ELR (cell line): ENCODE measurements at regions not wholly inside any gene's neighbourhood (a gene's known extent, or its start where the extent isn't known, plus 50 kb on each side); places are given as distances from the start of the nearest gene placed in this dataset.

Source experiments
- DNase-seq: peaks from one replicate; pipeline ENCODE4 v3.0.0-alpha.2; 2015; ENCODE audit warnings: low read depth

DNA sequence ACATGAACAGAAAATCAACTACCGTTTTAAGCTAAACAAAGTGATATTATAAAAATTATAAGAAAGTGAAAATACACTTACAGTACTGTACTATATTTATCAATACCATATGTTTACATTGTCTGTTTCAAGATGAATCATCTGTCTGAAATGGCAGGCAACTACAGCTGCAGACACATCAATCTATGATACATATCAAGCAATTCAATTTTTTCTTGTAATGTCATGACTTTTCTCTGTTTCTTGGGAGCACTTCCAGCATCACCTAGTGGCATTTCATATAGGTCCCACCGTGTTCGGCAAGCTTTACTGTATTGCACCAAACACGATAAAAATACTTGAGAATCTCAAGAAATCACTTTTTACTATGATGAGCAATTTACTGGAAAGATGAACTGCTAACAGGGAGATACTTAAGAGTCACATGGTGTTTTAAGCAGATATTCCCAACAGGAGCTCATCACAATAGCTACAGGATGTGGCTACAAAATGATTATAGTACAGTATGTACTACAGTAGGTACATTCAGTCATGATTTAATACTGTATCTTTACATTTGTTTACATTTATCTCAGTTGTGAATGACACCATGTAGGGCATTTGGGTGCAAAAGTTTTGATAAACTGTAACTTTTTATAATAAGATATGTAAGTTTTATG lies 207.4 kb downstream of the ADAM29 start:
- DNase-seq, result peak; percentile 9

DNA sequence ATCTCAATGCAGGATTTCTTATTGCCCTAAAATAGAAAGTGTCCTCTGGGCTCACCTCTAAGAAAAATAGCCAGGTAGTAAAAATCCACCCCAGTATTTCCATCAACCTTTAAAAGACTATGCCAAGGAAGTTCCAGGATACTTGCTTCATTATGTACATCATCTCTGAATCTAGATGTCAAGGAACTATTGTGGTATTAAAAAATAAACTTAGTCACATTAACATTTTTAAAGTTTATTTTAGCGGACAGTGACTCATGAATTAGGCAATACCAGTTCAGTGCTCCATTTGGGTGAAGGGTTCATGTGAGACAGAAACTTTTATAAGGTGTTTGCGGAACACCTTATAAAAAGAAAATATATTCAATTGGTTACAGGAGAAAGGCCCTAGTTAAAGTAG lies 209.2 kb downstream of the ADAM29 start:
- DNase-seq, result peak; percentile 52

DNA sequence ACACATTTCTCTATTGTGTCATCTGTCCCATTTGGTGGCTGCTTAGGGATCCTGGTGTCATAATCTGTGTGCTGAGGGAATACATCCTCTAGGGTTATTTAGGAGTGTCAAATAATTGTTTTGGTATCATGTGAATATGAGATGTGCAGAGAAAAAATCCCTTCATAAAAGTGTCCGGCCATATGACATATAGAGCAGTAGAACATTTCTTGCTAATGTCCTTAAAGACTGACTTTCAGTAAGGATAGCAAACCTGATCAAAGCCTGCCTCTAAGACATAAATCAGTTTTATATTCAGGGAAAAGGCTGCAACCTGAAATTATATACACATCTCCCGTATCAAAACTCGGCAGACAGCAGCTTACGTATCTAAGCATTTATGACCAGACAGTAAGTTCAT lies 211.6 kb downstream of the ADAM29 start:
- no peak for DNase-seq

DNA sequence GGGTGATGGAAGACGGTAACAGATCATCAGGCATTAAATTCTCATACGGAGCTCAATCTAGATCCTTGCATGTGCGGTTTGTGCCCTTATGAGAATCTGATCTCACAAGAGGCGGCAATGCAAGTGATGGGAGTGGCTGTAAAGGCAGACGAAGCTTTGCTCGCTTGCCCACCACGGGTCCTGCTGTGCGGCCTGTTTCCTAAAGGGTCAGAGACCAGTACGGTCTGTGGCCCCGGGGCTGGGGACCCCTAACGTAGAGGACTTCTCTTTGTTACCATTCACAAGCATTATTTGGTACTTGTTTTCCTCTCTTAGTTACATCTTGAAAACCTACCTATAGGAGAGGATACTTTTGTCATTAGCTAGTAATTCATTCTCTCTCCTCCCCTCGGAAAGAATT lies 221.0 kb downstream of the ADAM29 start:
- DNase-seq, result no peak

DNA sequence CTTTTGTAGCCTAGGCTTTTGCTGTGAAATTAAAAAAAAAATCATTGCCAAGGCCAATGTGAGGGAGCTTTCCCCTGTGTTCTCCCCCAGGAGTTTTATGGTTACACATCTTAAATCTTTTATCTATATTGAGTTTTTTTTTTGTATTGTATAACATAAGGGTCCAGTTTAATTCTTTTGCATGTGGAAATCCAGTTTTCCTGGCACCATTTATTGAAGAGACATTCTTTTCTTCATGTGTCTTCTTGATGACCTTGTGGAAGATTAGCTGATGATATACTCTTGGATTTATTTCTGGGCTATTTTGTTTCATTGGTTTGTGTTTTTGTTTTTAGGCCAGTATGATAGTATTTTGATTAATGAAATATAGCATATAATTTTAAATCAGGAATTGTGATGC lies 225.0 kb downstream of the ADAM29 start:
- no peak for DNase-seq

DNA sequence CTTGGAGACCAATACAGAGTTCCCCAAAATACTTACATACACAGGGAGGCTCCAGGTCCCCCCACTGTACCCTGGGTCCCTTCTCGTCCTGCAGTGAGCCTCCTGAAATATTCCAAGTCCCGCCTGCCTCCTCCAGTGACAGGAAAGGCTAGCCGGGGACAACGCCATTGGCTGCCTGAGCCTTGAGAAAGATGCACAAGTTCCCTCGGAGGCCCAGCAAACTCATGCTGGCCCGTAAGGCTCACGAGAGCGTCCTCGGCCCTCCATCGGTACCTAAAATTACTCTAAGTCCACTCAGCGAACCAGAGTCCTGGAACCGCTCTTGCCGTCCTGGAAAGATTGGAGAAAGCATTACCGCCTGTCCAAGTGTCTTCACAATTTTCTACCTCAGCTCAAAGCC lies 228.6 kb downstream of the ADAM29 start:
- no peak for DNase-seq

DNA sequence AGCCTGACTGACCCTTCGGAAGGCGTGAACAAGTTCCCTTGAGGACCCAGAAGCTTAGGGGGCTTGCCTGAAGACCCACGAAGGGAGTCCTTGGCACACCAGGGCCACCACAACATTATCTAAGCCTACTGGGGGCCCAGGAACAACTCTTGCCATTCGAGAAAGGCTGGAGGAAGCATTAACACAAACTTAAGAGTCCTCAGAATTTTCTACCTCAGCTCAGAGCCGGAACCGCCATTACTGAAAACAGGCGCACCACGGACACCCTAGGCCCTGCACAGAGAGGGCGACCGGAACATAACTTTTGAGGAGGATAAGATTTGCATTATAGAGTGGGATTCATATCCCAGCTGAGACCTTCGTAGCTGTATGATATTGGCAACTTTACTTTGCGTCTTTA lies 229.1 kb downstream of the ADAM29 start:
- no peak for DNase-seq

DNA sequence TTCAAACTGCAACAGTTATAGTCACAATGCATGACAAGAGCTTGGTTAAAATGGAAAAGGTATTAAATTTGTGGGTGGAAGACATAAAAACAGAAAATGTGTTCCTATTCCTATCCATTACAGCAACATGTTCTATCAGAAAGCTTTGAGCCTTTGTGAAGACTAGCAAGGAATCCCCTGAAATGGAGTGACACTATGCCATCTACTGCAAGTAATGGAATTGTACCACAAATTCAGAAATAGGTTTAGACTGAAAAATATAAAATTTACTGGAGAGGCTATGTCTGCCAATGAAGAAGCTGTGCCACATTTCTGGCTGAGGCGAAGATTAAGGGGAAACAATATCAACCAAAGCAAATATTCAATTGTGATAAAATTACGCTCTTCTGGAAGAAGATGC lies 247.9 kb downstream of the ADAM29 start:
- DNase-seq, result no peak

DNA sequence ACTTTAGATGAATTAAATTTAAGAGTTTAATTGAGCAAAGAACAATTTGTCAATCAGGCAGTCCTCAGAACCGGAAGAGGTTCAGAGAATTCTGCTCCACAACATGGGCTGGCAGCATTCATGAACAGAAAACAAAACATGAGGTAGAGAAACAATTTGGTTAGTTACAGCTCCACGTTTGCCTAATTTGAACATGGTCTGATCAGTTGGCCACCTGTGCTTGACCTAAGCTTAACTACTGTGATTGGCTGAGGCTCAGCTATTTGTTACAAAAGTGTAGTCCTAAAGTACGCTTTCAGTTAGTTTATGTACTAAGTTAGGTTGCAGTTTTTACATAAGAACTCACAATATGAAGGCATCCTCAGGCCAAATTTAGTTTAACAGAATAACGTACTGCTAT lies 258.6 kb downstream of the ADAM29 start:
- DNase-seq, result peak; percentile 6

DNA sequence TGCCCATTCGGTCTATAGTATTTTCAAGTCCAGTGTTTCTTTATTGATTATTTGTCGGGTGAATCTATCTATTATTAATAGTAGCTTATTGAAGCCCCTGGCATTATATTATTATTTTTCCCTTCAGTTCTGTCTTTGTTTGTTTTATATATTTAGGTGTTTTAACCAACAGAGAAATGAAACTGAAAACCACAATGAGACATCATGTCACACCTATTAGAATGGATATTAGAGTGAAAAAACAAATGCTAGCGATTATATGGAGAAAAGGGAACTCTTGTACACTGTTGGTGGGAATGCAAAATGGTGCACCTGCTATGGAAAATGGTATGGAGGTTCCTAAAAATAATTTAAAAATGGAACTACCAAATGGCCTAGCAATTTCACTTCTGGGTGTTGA lies 272.5 kb downstream of the ADAM29 start:
- no peak for DNase-seq

DNA sequence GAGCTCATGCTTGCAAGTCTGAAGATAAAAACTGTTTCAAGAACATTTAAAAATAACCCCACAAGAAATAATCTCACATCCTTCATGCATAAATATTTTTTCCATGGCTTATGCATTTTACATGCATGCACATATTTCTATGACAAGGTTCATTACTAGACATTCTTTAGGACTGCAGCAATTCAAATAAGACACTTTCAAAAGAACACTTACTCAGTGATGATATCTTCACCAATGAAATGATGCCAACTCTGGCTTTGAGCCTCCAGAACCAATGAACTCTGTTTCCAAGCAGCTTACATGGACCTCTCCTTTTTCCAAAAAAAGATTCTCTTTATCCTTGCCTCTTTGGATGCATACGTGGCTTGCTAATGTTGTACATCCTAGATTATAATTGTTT lies 279.9 kb downstream of the ADAM29 start:
- DNase-seq, result no peak

DNA sequence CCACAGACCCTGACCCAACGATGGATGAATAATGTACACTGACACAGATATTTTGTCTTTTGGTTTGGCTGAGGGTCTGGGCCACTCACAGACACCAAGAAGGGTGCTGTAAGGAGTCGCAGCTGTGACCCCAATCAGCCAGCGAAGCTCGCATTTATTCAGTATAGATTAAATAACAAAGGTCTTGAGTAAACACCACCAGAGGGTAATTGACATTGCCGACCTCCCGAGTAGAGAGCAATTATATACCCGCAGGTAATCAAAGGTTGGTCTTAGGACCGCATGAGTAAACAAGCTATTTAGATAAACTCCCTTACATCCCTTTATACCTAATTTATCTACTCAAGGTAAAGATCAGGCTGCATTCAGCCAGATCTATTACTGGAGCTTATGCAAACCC lies 297.1 kb downstream of the ADAM29 start:
- DNase-seq, result no peak

DNA sequence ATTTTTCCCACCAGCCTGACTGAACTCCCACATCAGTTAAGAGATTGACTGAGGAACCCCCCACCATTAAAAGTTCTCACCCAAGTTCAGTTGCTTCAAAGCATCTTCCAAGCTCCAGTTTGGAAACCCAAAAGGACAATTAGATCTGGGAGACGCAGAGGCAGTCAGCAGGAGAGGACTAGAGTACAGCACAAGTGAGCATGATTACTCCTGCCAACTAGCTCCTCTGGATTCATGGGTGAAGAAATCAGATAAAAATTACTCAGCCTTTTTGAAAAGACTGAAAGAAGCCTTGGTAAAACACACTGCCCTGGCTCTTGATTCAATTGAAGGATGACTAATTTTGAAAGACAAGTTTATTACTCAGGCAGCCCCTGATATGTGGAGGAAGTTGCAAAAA lies 297.5 kb downstream of the ADAM29 start:
- DNase-seq, result no peak

DNA sequence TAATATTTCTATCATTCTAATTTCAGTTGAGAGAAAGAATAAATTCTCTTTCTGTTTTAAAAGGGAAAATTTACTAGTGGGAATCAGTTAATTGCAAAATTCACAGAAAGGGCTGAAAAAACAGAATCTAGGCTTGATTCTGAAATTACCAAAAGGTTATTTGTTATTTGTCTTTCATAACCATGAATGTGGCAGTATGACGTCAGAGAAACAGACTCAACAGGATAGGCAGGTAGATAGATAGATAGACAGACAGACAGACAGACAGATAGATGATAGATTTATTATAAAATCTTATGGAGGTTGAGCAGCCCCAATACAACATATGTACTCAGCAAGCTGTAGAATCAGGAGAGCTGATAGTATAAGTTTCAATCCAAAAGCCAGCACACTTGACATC lies 311.0 kb downstream of the ADAM29 start:
- DNase-seq, result no peak

DNA sequence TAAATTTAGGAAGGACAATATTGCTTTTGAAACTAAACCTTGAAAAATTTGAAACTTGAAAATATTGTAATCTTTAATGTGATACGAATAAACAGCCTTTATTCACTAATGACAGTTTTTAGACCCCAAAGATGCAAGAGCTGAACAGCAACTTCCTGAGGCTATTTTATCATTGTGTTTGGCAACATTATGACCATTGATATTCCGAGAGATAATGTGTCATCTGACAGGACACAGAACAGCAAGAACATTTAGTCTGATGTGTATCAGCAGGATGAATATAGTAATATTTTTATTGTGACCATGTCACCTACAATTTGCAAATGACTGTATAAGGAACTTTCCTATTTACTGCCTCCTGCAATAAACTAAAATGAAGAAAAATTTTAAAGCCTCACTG lies 316.0 kb downstream of the ADAM29 start:
- no peak for DNase-seq

DNA sequence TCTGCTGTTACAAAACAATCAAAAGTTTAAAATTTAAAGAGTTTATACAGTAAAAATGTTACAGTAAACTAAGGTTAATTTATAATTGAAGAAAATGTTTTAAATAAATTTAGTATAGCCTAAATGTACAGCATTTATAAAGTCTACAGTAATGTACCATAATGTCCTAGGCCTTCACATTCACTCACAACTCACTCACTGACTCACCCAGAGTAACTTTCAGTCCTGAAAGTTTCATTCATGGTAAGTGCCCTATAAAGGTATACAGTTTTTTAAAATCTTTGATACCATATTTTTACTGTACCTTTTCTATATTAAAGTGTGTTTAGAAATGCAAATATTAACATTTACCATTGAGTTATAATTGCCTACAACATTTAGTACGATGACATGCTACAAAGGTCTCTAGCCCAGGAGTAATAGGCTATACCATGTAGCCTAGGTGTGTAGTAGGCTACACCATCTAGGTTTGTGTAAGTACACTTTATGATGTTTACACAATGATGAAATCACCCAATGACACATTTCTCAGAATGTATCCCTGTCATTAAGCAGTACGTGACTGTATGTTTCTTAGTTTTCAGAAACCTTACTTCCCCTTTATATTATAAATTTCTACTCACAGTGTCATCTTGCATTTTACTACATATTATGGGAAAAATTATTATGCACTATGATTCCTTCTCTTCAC lies 320.8 kb downstream of the ADAM29 start:
- peak; percentile 26 for DNase-seq

DNA sequence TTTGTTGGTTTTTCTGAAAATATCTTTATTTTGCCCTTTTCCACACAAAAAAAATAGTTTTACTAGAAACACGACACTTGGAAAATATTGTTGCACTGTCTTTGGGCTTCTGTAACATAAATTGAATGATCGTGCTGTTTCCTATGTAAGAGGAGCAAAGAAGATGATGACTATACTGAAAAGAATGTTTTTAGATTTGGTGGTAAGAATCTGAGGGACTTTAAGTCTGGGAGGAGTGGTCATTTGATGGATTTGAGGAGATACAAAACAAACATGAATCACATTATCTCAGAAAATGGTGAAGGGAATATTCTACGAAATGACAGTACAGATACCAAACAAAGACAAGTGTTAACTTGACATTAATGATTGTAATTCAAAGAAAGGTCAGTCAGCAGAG lies 328.8 kb downstream of the ADAM29 start:
- peak; percentile 9 for DNase-seq

DNA sequence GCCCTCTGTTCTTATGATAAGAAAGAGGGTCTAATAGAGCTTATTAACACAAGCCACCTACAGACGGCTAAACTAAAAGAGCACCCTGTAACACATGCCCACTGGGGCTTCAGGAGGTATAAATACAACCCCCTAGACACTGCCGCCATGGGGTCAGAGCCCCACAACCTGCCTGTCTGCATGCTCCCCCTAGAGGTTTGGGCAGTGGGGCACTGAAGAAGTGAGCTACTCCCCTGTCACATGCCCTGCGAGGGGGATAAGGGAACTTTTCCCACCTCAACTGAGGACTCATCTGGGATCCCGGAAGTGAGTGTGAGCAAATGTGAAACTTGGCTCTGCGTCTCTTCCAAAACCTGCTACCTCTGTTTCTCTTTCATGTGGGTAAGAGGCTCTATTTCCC lies 334.5 kb downstream of the ADAM29 start:
- DNase-seq, result no peak

DNA sequence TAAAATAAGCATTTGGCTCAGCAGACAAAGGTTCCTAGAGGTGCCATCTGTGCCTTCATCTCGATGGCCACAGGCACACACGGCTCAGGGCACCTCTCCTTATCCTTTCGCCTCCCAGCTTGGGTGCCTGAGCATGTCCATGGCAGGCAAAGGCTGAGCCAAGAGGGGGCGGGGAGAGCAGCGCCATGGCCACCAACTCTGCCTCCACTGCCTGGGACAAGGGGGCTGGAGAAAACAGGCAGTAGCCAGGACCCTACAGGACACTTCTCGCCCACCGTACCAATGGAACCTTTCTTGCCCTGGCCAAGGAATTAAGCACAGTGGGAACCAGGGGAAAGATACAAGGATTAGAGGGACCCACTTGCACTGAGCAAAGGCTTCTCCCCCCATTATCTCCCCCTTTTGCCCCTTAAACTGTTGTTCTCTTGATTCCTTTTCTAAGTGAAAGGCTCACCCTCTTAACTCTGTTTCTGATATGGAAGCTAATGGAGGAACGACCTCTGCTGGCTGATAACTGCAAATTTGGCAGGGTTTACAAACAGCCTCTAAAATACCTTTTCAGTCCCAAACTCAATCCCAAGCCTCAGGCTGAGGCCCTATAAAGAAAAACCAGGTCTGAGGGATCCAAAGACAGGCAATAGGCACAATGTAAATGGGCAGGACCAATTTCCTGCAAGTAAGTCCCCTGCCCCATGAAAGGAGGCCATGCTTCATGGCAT lies 335.2 kb downstream of the ADAM29 start:
- DNase-seq, result peak; percentile 46

DNA sequence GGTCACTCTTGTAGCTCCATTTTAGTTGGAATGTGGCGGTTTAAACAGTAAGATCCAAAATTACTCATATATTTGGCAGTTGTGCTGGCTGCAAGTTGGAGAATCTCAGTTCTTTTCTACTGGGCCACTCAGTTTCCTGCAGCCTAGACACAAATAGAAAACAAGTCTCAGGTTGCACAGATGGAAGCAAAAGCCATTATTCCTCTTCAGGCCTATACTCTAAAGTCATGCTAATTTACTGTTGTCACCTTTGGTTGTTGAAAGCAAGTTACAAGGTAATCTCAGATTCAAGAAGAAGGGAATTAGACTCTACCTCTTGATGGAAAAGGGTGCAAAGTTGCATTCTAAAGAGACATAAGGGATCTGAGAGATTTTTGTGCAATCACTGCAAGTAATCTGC lies 345.4 kb downstream of the ADAM29 start:
- DNase-seq, result no peak

DNA sequence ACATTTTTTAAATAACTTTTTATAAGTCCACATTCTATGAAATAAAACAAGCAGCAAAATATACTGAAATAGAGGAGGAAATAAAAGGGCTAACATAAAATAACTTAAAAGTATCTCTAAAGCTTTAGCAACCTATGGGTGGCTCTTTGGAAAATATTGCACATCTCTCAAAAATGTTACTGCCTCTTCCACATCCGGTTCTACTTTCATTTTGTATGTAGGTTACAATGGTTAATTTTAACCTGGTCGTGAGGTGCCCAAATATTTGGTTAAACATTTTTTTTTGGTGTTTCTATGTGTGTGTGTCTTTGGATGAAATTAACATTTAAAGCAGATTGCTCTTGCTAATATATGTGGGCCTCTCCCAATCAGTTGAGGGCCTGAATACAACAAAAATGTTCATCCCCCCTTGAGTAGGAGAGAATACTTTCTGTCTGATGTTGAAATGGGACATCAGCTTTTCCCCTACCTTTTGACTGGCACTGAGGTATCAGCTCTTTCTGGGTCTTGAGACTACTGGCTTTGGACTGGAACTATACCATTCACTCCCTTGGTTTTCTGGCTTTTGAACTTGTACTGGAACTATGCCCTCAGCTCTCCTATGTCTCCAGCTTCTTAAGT lies 353.0 kb downstream of the ADAM29 start:
- peak; percentile 17 for DNase-seq

DNA sequence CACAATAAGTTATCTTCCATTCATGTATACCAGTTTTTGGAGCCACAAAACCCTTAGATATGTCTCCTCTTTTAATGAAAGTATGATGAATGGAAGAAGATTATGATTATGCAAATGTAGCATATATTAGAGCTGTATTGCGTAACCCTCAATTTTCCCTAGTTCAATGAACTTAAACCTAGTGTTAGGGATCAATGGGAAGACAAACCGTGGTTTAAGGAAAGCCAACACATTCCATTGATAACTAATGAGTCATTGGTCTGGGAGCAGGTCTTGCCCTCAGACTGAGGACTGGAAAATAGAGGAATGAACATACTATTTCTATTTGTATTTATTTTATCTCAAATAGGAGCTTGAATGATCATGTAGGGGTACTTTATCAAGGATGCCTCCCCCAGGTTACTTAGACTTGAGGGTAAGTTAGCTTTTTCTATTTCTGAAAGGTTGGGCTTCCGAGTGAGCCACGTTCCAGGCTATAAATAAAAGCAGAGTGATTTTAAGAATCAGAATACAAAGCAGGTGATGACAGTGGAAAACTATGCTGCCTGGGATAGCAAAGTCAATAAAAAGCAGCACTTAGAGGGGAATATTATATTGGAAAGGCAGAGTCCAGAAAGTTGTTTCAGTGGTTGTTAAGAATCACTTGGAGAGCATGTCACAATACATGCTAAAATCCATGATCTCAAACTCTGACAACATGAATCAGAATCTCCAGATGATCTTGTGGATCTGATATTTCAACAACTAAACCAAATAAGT lies 356.0 kb downstream of the ADAM29 start:
- DNase-seq, result peak; percentile 68
